Ovary (tissue), 7 donors: ENCODE measurements at regions not wholly inside any gene's neighbourhood (a gene's known extent, or its start where the extent isn't known, plus 50 kb on each side); places are given as distances from the start of the nearest gene placed in this dataset.

ENCODE experiments used
- DNase-seq, 5 donors: peaks; one replicate each; pipeline ENCODE4 v3.0.0-alpha.2; 2019 to 2020
- H3K27ac ChIP-seq, 2 donors: fragments of 200-600 bp; one replicate each; pipeline versions ENCODE4 v1.5.1 to v1.8.0; 2019 to 2022
- H3K27me3 ChIP-seq: fragments of 200-600 bp; one replicate; pipeline ENCODE4 v1.8.0; 2022
- H3K36me3 ChIP-seq: fragments of 200-600 bp; sonication (generic); one replicate; pipeline ENCODE4 v1.5.1; 2019
- H3K4me1 ChIP-seq: one replicate; pipeline ENCODE4 v1.8.1; 2013; ENCODE audit warnings: mild to moderate bottlenecking, moderate library complexity; ENCODE audit not compliant: insufficient read depth
- H3K4me3 ChIP-seq: fragments of 200-600 bp; sonication (generic); one replicate; pipeline ENCODE4 v1.5.1; 2017
- H3K9me3 ChIP-seq, 2 donors: fragments of 200-600 bp in 1 of 2; sonication (generic) in 1 of 2; one replicate each; pipeline versions ENCODE4 v1.5.1 to v1.8.1; 2013 to 2019; ENCODE audit warnings: mild to moderate bottlenecking in 1 of 2, moderate library complexity in 1 of 2
- CTCF ChIP-seq, 3 donors: fragments of 450-650 bp in 2 of 3; fragments of 200-600 bp in 1 of 3; IDR thresholded peaks; one replicate each; pipeline versions ENCODE4 v1.5.1 to v1.8.0; 2016 to 2022; ENCODE audit warnings: antibody characterized with exemption in 3 of 3, mild to moderate bottlenecking in 1 of 3
- EP300 ChIP-seq: sonication (generic); formaldehyde crosslinking; IDR thresholded peaks from one replicate; pipeline ENCODE4 v1.6.1; 2017; ENCODE audit warnings: antibody characterized with exemption
- POLR2A ChIP-seq: fragments of 450-650 bp; IDR thresholded peaks from one replicate; pipeline ENCODE4 v1.6.1; 2017; ENCODE audit warnings: antibody characterized with exemption, mild to moderate bottlenecking, moderate library complexity
- WGBS, 3 donors: extraction: QIAGEN DNeasy Blood & Tissue Kit in 1 of 3; methylation state at CpG; one replicate each; pipeline versions ENCODE4 v1.1.5 to v1.1.7; 2013 to 2017; 5-methylcytosine and 5-hydroxymethylcytosine counted together
- intact Hi-C, 4 donors: fragments of 100-400 bp; cut with DNase I; formaldehyde crosslinking; loops; one replicate each; pipeline versions ENCODE4 v1.11.0 to v1.15.1; 2022 to 2023
- donor health status: DM: no; HTN: no; CAD: no; lungs with moderate emphysema.
- donor health status: DM: no; HTN: no; CAD: no.
- donor health status: Bipolar disorder and iron deficiency.
- donor health status: DM: no; HTN: no; CAD: no.
- donor health status: DM: yes; HTN: yes; CAD: no.

DNA sequence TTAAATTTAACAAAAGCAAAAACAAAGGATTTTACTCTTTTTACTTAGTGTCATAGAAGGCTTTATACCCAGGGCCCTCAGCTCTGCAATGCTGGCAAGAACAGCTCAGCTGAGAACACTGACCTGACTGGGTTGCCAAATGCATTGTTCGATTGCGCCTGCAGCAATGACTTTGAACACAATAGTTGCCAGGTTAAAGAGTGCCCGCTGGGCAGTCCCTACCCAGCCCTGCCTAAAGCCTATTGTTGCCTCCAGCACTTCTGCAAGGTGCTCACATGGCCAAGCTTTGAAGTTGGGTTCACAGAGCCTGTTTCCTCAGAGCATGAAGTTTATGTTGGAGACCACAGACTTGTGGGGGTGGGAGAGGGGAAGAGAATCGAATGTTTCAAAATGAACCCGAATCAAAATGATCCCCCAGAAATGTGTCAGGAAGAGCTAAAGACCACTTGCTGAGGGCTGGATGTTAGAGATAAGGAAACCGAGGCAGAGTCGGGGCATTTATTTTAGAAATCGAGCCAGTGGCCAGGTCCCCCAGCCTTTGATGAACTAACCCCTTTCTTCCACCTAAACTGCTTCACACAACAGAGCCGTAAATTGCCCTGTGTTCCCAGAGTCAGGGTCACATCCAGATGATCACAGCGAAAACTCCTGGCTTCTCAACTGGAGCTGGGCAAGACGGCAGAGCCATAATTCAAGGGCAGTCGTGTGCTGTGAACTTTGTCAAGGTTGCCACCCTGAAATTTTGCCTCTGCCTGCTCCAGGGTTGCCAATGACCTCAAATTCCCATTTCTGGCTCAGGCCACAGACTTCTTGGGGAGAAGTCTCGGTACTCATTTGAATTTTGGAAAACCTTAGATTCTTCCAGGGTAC lies 55.0 kb downstream of the FOXA2 start:
- TF ChIP-seq POLR2A (no peak), EP300 (no peak), CTCF (IDR thresholded peaks at IDR 0.05) (no peak)
- Histone ChIP-seq H3K27ac (no peak overlapping the region), H3K27me3 (no peaks in the 10 kb centered on the region), H3K4me3 (no peak overlapping the region), H3K4me1 (no peaks in the 10 kb centered on the region), H3K36me3 (no peaks in the 10 kb centered on the region), H3K9me3 (no peaks in the 10 kb centered on the region)
- DNase-seq = no peak
- intact Hi-C loops = loop anchor here in 1 of 4 donors (10.0 kb wide), 1 partner anchor 55 kb away; the partner anchor contains the start of gene FOXA2
- WGBS, 3 donors = 41 to 50% (median 44%) methylated on average over 13 of the region's 13 CpGs

DNA sequence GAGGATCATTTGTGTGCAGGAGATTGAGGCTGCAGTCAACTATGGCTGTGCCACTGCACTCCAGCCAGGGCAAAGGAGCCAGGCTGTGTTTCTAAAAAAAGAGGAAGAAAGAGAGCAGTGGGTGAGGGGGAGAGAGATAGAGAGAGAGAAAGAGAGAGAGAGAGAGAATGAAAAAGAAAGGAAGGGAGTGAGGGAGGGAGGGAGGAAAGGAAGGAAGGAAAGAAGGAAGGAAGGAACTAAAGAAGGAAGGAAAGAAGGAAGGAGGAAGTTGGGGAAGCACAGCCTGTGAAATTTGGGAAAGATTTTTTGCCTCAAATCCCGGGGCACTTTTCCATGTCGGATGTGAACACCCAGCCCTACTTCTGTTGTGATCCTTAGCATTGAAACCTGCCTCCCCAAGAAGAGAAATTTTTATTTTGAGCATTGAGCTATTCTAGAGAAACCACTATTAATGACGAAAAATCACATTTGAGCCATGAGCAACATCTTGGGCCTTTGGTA lies 57.8 kb downstream of the FOXA2 start:
- TF ChIP-seq POLR2A (no peak), CTCF (IDR thresholded peaks at IDR 0.05) (no peak), EP300 (no peak)
- Histone ChIP-seq H3K4me1 (no peaks in the 10 kb centered on the region), H3K36me3 (no peaks in the 10 kb centered on the region), H3K4me3 (no peak overlapping the region), H3K27ac (no peak overlapping the region), H3K9me3 (no peaks in the 10 kb centered on the region), H3K27me3 (no peaks in the 10 kb centered on the region)
- no peak for DNase-seq
- intact Hi-C loops = loop anchor here in 1 of 4 donors (10.0 kb wide), 1 partner anchor 58 kb away; the partner anchor contains the start of gene FOXA2
- WGBS, 3 donors = 71 to 82% (median 79%) methylated on average over 3 of the region's 3 CpGs

DNA sequence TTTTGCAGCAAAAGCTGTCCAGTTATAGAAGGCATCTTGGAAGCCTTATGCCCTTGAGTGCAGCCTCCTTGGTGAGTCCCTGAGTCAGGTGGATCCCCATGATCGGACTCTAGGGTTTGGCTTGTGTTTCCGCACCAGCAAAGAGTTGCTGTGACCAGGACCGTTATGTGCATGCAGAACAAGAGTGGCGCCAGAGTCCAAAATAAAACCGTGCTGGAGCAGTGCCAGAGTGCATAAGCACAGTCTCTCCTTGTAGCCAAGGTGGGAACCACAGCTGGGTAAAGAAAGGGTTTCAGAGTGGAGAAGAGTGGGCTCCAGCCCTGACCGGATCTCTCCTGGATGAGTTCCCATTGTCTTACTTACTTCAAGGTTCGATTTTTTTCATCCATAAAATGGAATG lies 58.6 kb downstream of the FOXA2 start:
- no peaks in the 10 kb centered on the region for H3K27me3 ChIP-seq
- 67 to 83% (median 72%) methylated on average over 7 of the region's 7 CpGs for WGBS, 3 donors
- no peak overlapping the region for H3K27ac ChIP-seq
- no peaks in the 10 kb centered on the region for H3K9me3 ChIP-seq
- H3K4me1 ChIP-seq = no peaks in the 10 kb centered on the region
- DNase-seq = no peak
- intact Hi-C loops = loop anchor here in 1 of 4 donors (10.0 kb wide), 1 partner anchor 59 kb away; the partner anchor contains the start of gene FOXA2
- no peak for TF ChIP-seq POLR2A
- TF ChIP-seq CTCF (IDR thresholded peaks at IDR 0.05) = no peak
- no peak for TF ChIP-seq EP300
- H3K36me3 ChIP-seq = no peaks in the 10 kb centered on the region
- no peak overlapping the region for H3K4me3 ChIP-seq

GRCh38 chr20:22525069-22525820 lies 59.1 kb downstream of the FOXA2 start:
- 71 to 83% (median 74%) methylated on average over 4 of the region's 4 CpGs for WGBS, 3 donors
- H3K36me3 ChIP-seq = no peaks in the 10 kb centered on the region
- intact Hi-C loops = loop anchor here in 1 of 4 donors (10.0 kb wide), 1 partner anchor 60 kb away; the partner anchor contains the start of gene FOXA2
- no peaks in the 10 kb centered on the region for H3K9me3 ChIP-seq
- no peaks in the 10 kb centered on the region for H3K4me1 ChIP-seq
- no peaks in the 10 kb centered on the region for H3K27me3 ChIP-seq
- DNase-seq = no peak
- H3K4me3 ChIP-seq = no peak overlapping the region
- H3K27ac ChIP-seq = no peak overlapping the region
- TF ChIP-seq CTCF (IDR thresholded peaks at IDR 0.05) (no peak), POLR2A (no peak), EP300 (no peak)
